ENCODE measurements at regions not wholly inside any gene's neighbourhood (a gene's known extent, or its start where the extent isn't known, plus 50 kb on each side); places are given as distances from the start of the nearest gene placed in this dataset.

GRCh38 chr13:58048670-58049069 is 417.1 kb downstream of the PCDH17 start:
- Histone ChIP-seq H3K36me3 (ENCODE audit: insufficient read depth, low read length, poor library complexity, severe bottlenecking) (no peaks in the 10 kb centered on the region), H3K27ac (ENCODE audit: low read depth, low read length, poor library complexity, severe bottlenecking) (no peak overlapping the region), H3K4me1 (ENCODE audit: insufficient read depth, low read length, poor library complexity, severe bottlenecking) (no peaks in the 10 kb centered on the region), H3K4me3 (ENCODE audit: low read depth, low read length, poor library complexity, severe bottlenecking) (no peak overlapping the region), H3K9me3 (ENCODE audit: low read depth, low read length, poor library complexity, severe bottlenecking) (no peaks in the 10 kb centered on the region), H3K27me3 (replicated peaks; ENCODE audit: insufficient read depth, low read depth, low read length, poor library complexity) (no peaks in the 10 kb centered on the region)
- no TSS peak for BruUV-seq (replicated peaks)
- intact Hi-C loops (cut with micrococcal nuclease; ENCODE audit: unreplicated experiment), result no loop called here
- TF ChIP-seq EZH2 (IDR thresholded peaks at IDR 0.05; ENCODE audit: borderline replicate concordance, low read depth, low read length, poor library complexity, severe bottlenecking), result no peak
- TF ChIP-seq, protein P1, sequence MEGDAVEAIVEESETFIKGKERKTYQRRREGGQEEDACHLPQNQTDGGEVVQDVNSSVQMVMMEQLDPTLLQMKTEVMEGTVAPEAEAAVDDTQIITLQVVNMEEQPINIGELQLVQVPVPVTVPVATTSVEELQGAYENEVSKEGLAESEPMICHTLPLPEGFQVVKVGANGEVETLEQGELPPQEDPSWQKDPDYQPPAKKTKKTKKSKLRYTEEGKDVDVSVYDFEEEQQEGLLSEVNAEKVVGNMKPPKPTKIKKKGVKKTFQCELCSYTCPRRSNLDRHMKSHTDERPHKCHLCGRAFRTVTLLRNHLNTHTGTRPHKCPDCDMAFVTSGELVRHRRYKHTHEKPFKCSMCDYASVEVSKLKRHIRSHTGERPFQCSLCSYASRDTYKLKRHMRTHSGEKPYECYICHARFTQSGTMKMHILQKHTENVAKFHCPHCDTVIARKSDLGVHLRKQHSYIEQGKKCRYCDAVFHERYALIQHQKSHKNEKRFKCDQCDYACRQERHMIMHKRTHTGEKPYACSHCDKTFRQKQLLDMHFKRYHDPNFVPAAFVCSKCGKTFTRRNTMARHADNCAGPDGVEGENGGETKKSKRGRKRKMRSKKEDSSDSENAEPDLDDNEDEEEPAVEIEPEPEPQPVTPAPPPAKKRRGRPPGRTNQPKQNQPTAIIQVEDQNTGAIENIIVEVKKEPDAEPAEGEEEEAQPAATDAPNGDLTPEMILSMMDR (conservative IDR thresholded peaks at IDR 0.05; ENCODE audit: low read depth, low read length), result no peak
- CTCF ChIA-PET, result no interaction called here
- no peak for DNase-seq (ENCODE audit: low spot score)
- POLR2A ChIA-PET (ENCODE audit: low non-redundant PET), result no interaction called here

DNA sequence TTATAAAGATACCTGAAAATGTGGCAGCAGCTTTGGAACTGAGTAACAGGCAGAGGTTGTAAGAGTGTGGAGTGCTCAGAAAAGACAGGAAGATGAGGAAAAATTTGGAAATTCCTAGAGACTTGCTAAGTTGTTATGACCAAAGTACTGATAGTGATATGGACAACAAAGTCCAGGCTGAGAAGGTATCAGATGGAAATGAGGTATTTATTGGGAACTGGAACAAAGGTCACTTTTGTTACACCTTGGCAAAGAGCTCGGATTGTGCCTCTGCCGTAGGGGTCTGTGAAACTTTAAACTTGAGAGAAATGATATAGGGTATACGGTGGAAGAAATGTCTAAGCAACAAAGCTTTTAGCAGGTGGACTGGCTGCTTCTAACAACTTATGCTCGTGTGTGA is 419.9 kb downstream of the PCDH17 start:
- Histone ChIP-seq H3K27me3 (replicated peaks; ENCODE audit: insufficient read depth, low read depth, low read length, poor library complexity) (no peaks in the 10 kb centered on the region), H3K27ac (ENCODE audit: low read depth, low read length, poor library complexity, severe bottlenecking) (no peak overlapping the region), H3K4me1 (ENCODE audit: insufficient read depth, low read length, poor library complexity, severe bottlenecking) (no peaks in the 10 kb centered on the region), H3K36me3 (ENCODE audit: insufficient read depth, low read length, poor library complexity, severe bottlenecking) (no peaks in the 10 kb centered on the region), H3K9me3 (ENCODE audit: low read depth, low read length, poor library complexity, severe bottlenecking) (no peaks in the 10 kb centered on the region), H3K4me3 (ENCODE audit: low read depth, low read length, poor library complexity, severe bottlenecking) (no peak overlapping the region)
- CTCF ChIA-PET, result no interaction called here
- TF ChIP-seq, protein P1 (conservative IDR thresholded peaks at IDR 0.05; ENCODE audit: low read depth, low read length), result no peak
- BruUV-seq (replicated peaks), result no TSS peak
- no peak for DNase-seq (ENCODE audit: low spot score)
- POLR2A ChIA-PET (ENCODE audit: low non-redundant PET), result no interaction called here
- intact Hi-C loops (cut with micrococcal nuclease; ENCODE audit: unreplicated experiment), result no loop called here

- no peaks in the 10 kb centered on the region for H3K36me3 ChIP-seq (ENCODE audit: insufficient read depth, low read length, poor library complexity, severe bottlenecking)
- H3K27ac ChIP-seq (ENCODE audit: low read depth, low read length, poor library complexity, severe bottlenecking), result no peak overlapping the region
- BruUV-seq (replicated peaks), result no TSS peak
- H3K9me3 ChIP-seq (ENCODE audit: low read depth, low read length, poor library complexity, severe bottlenecking), result no peaks in the 10 kb centered on the region
- no peaks in the 10 kb centered on the region for H3K4me1 ChIP-seq (ENCODE audit: insufficient read depth, low read length, poor library complexity, severe bottlenecking)
- ChIA-PET CTCF (no interaction called here), POLR2A (ENCODE audit: low non-redundant PET) (no interaction called here)
- intact Hi-C loops (cut with micrococcal nuclease; ENCODE audit: unreplicated experiment), result no loop called here
- H3K4me3 ChIP-seq (ENCODE audit: low read depth, low read length, poor library complexity, severe bottlenecking), result no peak overlapping the region
- TF ChIP-seq, protein P1 (conservative IDR thresholded peaks at IDR 0.05; ENCODE audit: low read depth, low read length), result no peak
- no peak for TF ChIP-seq EZH2 (IDR thresholded peaks at IDR 0.05; ENCODE audit: borderline replicate concordance, low read depth, low read length, poor library complexity, severe bottlenecking)
- no peak for DNase-seq (ENCODE audit: low spot score)
- no peaks in the 10 kb centered on the region for H3K27me3 ChIP-seq (replicated peaks; ENCODE audit: insufficient read depth, low read depth, low read length, poor library complexity)
These were observed 420.3 kb downstream of the PCDH17 start for GRCh38 chr13:58051807-58052375.

All from A673 (cell line).